Tibial nerve (tissue), 4 donors: ENCODE measurements at regions not wholly inside any gene's neighbourhood (a gene's known extent, or its start where the extent isn't known, plus 50 kb on each side); places are given as distances from the start of the nearest gene placed in this dataset.

Source experiments
- CTCF ChIP-seq, 5 experiments: fragments of 200-600 bp in 3 of 5; fragments of 450-650 bp in 2 of 5; sonication (generic) in 3 of 5; IDR thresholded peaks; one replicate each; pipeline ENCODE4 v1.5.1; 2016 to 2019; ENCODE audit warnings: antibody characterized with exemption in 5 of 5, mild to moderate bottlenecking in 3 of 5, moderate library complexity in 2 of 5
- EP300 ChIP-seq, 2 donors: sonication (generic); formaldehyde crosslinking; IDR thresholded peaks; one replicate each; pipeline ENCODE4 v1.6.1; 2017; ENCODE audit warnings: antibody characterized with exemption in 2 of 2, mild to moderate bottlenecking in 1 of 2
- POLR2A ChIP-seq, 2 donors: fragments of 450-650 bp; IDR thresholded peaks; one replicate each; pipeline ENCODE4 v1.6.1; 2017; ENCODE audit warnings: antibody characterized with exemption in 2 of 2, mild to moderate bottlenecking in 2 of 2, moderate library complexity in 2 of 2

GRCh38 chr7:79782906-79783305 is 329.4 kb upstream of the MAGI2 start:
- no peak for TF ChIP-seq POLR2A (IDR thresholded peaks at IDR 0.05)
- TF ChIP-seq CTCF (IDR thresholded peaks at IDR 0.05) = no peak
- no peak for TF ChIP-seq EP300 (IDR thresholded peaks at IDR 0.05)
